Osteoblast (primary cell): ENCODE measurements at regions not wholly inside any gene's neighbourhood (a gene's known extent, or its start where the extent isn't known, plus 50 kb on each side); places are given as distances from the start of the nearest gene placed in this dataset.

Experiments
- DNase-seq: peaks from one replicate; pipeline ENCODE4 v3.0.0; 2011; ENCODE audit warnings: low spot score, mixed read lengths; ENCODE audit not compliant: insufficient read length; ENCODE audit errors: missing footprints
- H2AFZ ChIP-seq: 2 replicates; pipeline ENCODE4 v1.6.0; 2011; ENCODE audit warnings: mild to moderate bottlenecking, low read length
- H3K27ac ChIP-seq: 2 replicates; pipeline ENCODE4 v1.5.1; 2011; ENCODE audit warnings: mild to moderate bottlenecking, low read depth, low read length, moderate library complexity
- H3K27me3 ChIP-seq: 2 replicates; pipeline ENCODE4 v1.6.0; 2012; ENCODE audit warnings: mild to moderate bottlenecking, control low read depth, inconsistent platforms, low read length, moderate library complexity; ENCODE audit not compliant: insufficient read depth
- H3K36me3 ChIP-seq: 2 replicates; pipeline ENCODE4 v1.5.1; 2011; ENCODE audit warnings: mild to moderate bottlenecking, low read length, control low read depth, moderate library complexity; ENCODE audit not compliant: insufficient read depth
- H3K4me1 ChIP-seq: 2 replicates; pipeline ENCODE4 v1.5.1; 2011; ENCODE audit warnings: mild to moderate bottlenecking, low read length, control low read depth, moderate library complexity; ENCODE audit not compliant: insufficient read depth
- H3K4me2 ChIP-seq: 2 replicates; pipeline ENCODE4 v1.6.0; 2011; ENCODE audit warnings: mild to moderate bottlenecking, low read length; ENCODE audit not compliant: insufficient read depth
- H3K4me3 ChIP-seq: fragments of 200-600 bp; sonication (generic); 3 replicates; pipeline ENCODE4 v1.5.1; 2012; ENCODE audit warnings: mild to moderate bottlenecking, low read length, inconsistent platforms; ENCODE audit not compliant: insufficient read depth
- H3K79me2 ChIP-seq: 2 replicates; pipeline ENCODE4 v1.6.0; 2012; ENCODE audit warnings: mild to moderate bottlenecking, low read length, control low read depth, inconsistent platforms; ENCODE audit not compliant: insufficient read depth
- H3K9me3 ChIP-seq: 2 replicates; pipeline ENCODE4 v1.5.1; 2011; ENCODE audit warnings: low read depth, low read length, control low read depth
- H4K20me1 ChIP-seq: 2 replicates; pipeline ENCODE4 v1.6.0; 2012; ENCODE audit warnings: mild to moderate bottlenecking, low read length, control low read depth; ENCODE audit not compliant: insufficient read depth
- CTCF ChIP-seq: IDR thresholded peaks from 2 replicates; pipeline ENCODE4 v1.5.1; 2011; ENCODE audit warnings: mild to moderate bottlenecking, low read depth, low read length, moderate library complexity; ENCODE audit errors: extremely low read depth

- H3K27me3 ChIP-seq: no peaks in the 10 kb centered on the region
- no peak overlapping the region for H3K4me3 ChIP-seq
- H3K79me2 ChIP-seq: no peaks in the 10 kb centered on the region
- no peak overlapping the region for H3K27ac ChIP-seq
- H4K20me1 ChIP-seq: no peaks in the 10 kb centered on the region
- no peaks in the 10 kb centered on the region for H3K36me3 ChIP-seq
- peak; percentile 61 for DNase-seq
- H3K9me3 ChIP-seq: no peaks in the 10 kb centered on the region
- no peak overlapping the region for H3K4me2 ChIP-seq
- no peak for TF ChIP-seq CTCF
- peaks cover 18% of the 10 kb centered on the region for H3K4me1 ChIP-seq
- no peak overlapping the region for H2AFZ ChIP-seq
Measured at GRCh38 chr12:115223322-115223721, 539.3 kb upstream of the TBX3 start.

GRCh38 chr12:115222220-115222619 is 538.2 kb upstream of the TBX3 start:
- H4K20me1 ChIP-seq: no peaks in the 10 kb centered on the region
- H3K27me3 ChIP-seq: no peaks in the 10 kb centered on the region
- H3K4me3 ChIP-seq: no peak overlapping the region
- no peaks in the 10 kb centered on the region for H3K9me3 ChIP-seq
- TF ChIP-seq CTCF: no peak
- no peaks in the 10 kb centered on the region for H3K79me2 ChIP-seq
- H2AFZ ChIP-seq: no peak overlapping the region
- H3K4me1 ChIP-seq: peaks cover 14% of the 10 kb centered on the region
- no peaks in the 10 kb centered on the region for H3K36me3 ChIP-seq
- no peak overlapping the region for H3K4me2 ChIP-seq
- DNase-seq: no peak
- no peak overlapping the region for H3K27ac ChIP-seq

DNA sequence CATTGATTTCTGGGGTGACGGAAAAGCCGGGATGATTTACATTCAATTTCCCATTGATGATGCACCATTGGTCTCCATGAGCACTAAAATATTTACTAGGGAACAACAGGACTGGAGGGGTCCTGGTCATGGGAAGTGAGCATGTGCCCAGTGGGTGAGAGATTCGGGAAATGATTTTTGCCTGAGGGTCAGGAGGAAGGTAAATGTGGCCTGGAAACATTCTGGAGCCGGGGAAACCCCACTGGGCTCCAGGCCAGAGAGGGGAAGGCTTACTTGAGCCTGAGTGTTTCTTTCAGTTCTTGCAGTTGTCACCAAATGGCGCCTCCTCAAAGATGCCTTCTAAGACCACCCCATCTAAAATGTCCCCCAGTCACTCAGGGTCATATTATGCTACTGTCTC is 532.3 kb upstream of the TBX3 start:
- DNase-seq: no peak
- Histone ChIP-seq H3K27ac (no peak overlapping the region), H3K4me1 (no peaks in the 10 kb centered on the region), H4K20me1 (no peaks in the 10 kb centered on the region), H2AFZ (no peak overlapping the region), H3K9me3 (no peaks in the 10 kb centered on the region), H3K36me3 (no peaks in the 10 kb centered on the region), H3K4me3 (no peak overlapping the region), H3K4me2 (no peak overlapping the region), H3K27me3 (no peaks in the 10 kb centered on the region), H3K79me2 (no peaks in the 10 kb centered on the region)
- no peak for TF ChIP-seq CTCF

- H3K36me3 ChIP-seq: no peaks in the 10 kb centered on the region
- no peaks in the 10 kb centered on the region for H3K4me1 ChIP-seq
- no peaks in the 10 kb centered on the region for H3K9me3 ChIP-seq
- no peaks in the 10 kb centered on the region for H3K27me3 ChIP-seq
- no peak for DNase-seq
- H3K27ac ChIP-seq: no peak overlapping the region
- no peaks in the 10 kb centered on the region for H3K79me2 ChIP-seq
- H3K4me2 ChIP-seq: no peak overlapping the region
- H4K20me1 ChIP-seq: no peaks in the 10 kb centered on the region
- H2AFZ ChIP-seq: no peak overlapping the region
- no peak for TF ChIP-seq CTCF
- H3K4me3 ChIP-seq: no peak overlapping the region
Measured at GRCh38 chr12:115215544-115215943, 531.6 kb upstream of the TBX3 start.
